ENCODE measurements at regions not wholly inside any gene's neighbourhood (a gene's known extent, or its start where the extent isn't known, plus 50 kb on each side); places are given as distances from the start of the nearest gene placed in this dataset.
"Not testable (repeated sequence)": the region's sequence is repeated elsewhere in the genome, so short reads cannot be mapped to it uniquely, and the experiment has no call there.

GRCh38 chr9:85163415-85163814 is 493.9 kb downstream of the NTRK2 start:
- no peak for DNase-seq (ENCODE audit: low read depth in 4 of 4, low spot score in 2 of 4)

- DNase-seq (ENCODE audit: low read depth in 4 of 4, low spot score in 2 of 4): no peak
Observed at GRCh38 chr9:85162822-85163221, 493.3 kb downstream of the NTRK2 start.

- not testable (repeated sequence) for DNase-seq (ENCODE audit: low read depth in 4 of 4, low spot score in 2 of 4)
Observed at GRCh38 chr9:85160944-85161343, 491.4 kb downstream of the NTRK2 start.

GRCh38 chr9:85158512-85158911 is 489.0 kb downstream of the NTRK2 start:
- no peak for DNase-seq (ENCODE audit: low read depth in 4 of 4, low spot score in 2 of 4)

GRCh38 chr9:85157772-85158171 is 488.2 kb downstream of the NTRK2 start:
- DNase-seq (ENCODE audit: low read depth in 4 of 4, low spot score in 2 of 4): no peak

- DNase-seq (ENCODE audit: low read depth in 4 of 4, low spot score in 2 of 4): no peak
Observed at GRCh38 chr9:85156652-85157051, 487.1 kb downstream of the NTRK2 start.

- DNase-seq (ENCODE audit: low read depth in 4 of 4, low spot score in 2 of 4): no peak
Observed at GRCh38 chr9:85155352-85155751, 485.8 kb downstream of the NTRK2 start.

- no peak for DNase-seq (ENCODE audit: low read depth in 4 of 4, low spot score in 2 of 4)
Observed at GRCh38 chr9:85151741-85152140, 482.2 kb downstream of the NTRK2 start.

- peak in 2 of 4 donors; percentile 46 to 50 for DNase-seq (ENCODE audit: low read depth in 4 of 4, low spot score in 2 of 4)
Observed at GRCh38 chr9:85151162-85151561, 481.6 kb downstream of the NTRK2 start.

- DNase-seq (ENCODE audit: low read depth in 4 of 4, low spot score in 2 of 4): no peak
Observed at GRCh38 chr9:85147046-85147640, 477.6 kb downstream of the NTRK2 start.

GRCh38 chr9:85142968-85143367 is 473.4 kb downstream of the NTRK2 start:
- no peak for DNase-seq (ENCODE audit: low read depth in 4 of 4, low spot score in 2 of 4)

GRCh38 chr9:85142496-85142911 is 473.0 kb downstream of the NTRK2 start:
- no peak for DNase-seq (ENCODE audit: low read depth in 4 of 4, low spot score in 2 of 4)

- DNase-seq (ENCODE audit: low read depth in 4 of 4, low spot score in 2 of 4): no peak
Observed at GRCh38 chr9:85137696-85138095, 468.2 kb downstream of the NTRK2 start.

- DNase-seq (ENCODE audit: low read depth in 4 of 4, low spot score in 2 of 4): no peak
Observed at GRCh38 chr9:85136987-85137386, 467.5 kb downstream of the NTRK2 start.

GRCh38 chr9:85136507-85136906 is 467.0 kb downstream of the NTRK2 start:
- no peak for DNase-seq (ENCODE audit: low read depth in 4 of 4, low spot score in 2 of 4)

GRCh38 chr9:85130764-85131163 is 461.2 kb downstream of the NTRK2 start:
- no peak for DNase-seq (ENCODE audit: low read depth in 4 of 4, low spot score in 2 of 4)

- DNase-seq (ENCODE audit: low read depth in 4 of 4, low spot score in 2 of 4): no peak
Observed at GRCh38 chr9:85130260-85130659, 460.7 kb downstream of the NTRK2 start.

- DNase-seq (ENCODE audit: low read depth in 4 of 4, low spot score in 2 of 4): no peak
Observed at GRCh38 chr9:85129514-85129913, 460.0 kb downstream of the NTRK2 start.

GRCh38 chr9:85118990-85119755 is 449.6 kb downstream of the NTRK2 start:
- no peak for DNase-seq (ENCODE audit: low read depth in 4 of 4, low spot score in 2 of 4)

- no peak for DNase-seq (ENCODE audit: low read depth in 4 of 4, low spot score in 2 of 4)
Observed at GRCh38 chr9:85117831-85118230, 448.3 kb downstream of the NTRK2 start.

- no peak for DNase-seq (ENCODE audit: low read depth in 4 of 4, low spot score in 2 of 4)
Observed at GRCh38 chr9:85115473-85115872, 445.9 kb downstream of the NTRK2 start.

- DNase-seq (ENCODE audit: low read depth in 4 of 4, low spot score in 2 of 4): no peak
Observed at GRCh38 chr9:85114799-85115198, 445.3 kb downstream of the NTRK2 start.

Measured in left renal cortex interstitium (tissue), 4 donors.